ENCODE measurements at regions not wholly inside any gene's neighbourhood (a gene's known extent, or its start where the extent isn't known, plus 50 kb on each side); places are given as distances from the start of the nearest gene placed in this dataset.

GRCh38 chr1:213650603-213651002 lies 337.2 kb upstream of the PROX1 start:
- TF ChIP-seq EP300 (IDR thresholded peaks at IDR 0.05; ENCODE audit: borderline replicate concordance) (no peak), RAD21 (IDR thresholded peaks at IDR 0.05; ENCODE audit: low read depth) (no peak), EGR1 (IDR thresholded peaks at IDR 0.05) (no peak), CREB1 (IDR thresholded peaks at IDR 0.05; ENCODE audit: low read depth) (no peak), TAF1 (IDR thresholded peaks at IDR 0.05; ENCODE audit: low read depth) (no peak), NFIC (IDR thresholded peaks at IDR 0.05) (no peak), CEBPB (IDR thresholded peaks at IDR 0.05) (no peak), YY1 (IDR thresholded peaks at IDR 0.05; ENCODE audit: low read depth) (no peak), TEAD4 (IDR thresholded peaks at IDR 0.05) (no peak), TCF12 (IDR thresholded peaks at IDR 0.05; ENCODE audit: low read depth) (no peak), FOXM1 (IDR thresholded peaks at IDR 0.05; ENCODE audit: borderline replicate concordance, low read depth) (no peak)
- TF ChIP-seq, protein P1, sequence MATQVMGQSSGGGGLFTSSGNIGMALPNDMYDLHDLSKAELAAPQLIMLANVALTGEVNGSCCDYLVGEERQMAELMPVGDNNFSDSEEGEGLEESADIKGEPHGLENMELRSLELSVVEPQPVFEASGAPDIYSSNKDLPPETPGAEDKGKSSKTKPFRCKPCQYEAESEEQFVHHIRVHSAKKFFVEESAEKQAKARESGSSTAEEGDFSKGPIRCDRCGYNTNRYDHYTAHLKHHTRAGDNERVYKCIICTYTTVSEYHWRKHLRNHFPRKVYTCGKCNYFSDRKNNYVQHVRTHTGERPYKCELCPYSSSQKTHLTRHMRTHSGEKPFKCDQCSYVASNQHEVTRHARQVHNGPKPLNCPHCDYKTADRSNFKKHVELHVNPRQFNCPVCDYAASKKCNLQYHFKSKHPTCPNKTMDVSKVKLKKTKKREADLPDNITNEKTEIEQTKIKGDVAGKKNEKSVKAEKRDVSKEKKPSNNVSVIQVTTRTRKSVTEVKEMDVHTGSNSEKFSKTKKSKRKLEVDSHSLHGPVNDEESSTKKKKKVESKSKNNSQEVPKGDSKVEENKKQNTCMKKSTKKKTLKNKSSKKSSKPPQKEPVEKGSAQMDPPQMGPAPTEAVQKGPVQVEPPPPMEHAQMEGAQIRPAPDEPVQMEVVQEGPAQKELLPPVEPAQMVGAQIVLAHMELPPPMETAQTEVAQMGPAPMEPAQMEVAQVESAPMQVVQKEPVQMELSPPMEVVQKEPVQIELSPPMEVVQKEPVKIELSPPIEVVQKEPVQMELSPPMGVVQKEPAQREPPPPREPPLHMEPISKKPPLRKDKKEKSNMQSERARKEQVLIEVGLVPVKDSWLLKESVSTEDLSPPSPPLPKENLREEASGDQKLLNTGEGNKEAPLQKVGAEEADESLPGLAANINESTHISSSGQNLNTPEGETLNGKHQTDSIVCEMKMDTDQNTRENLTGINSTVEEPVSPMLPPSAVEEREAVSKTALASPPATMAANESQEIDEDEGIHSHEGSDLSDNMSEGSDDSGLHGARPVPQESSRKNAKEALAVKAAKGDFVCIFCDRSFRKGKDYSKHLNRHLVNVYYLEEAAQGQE (IDR thresholded peaks at IDR 0.05; ENCODE audit: low read depth) = no peak
- TF ChIP-seq, protein P2, sequence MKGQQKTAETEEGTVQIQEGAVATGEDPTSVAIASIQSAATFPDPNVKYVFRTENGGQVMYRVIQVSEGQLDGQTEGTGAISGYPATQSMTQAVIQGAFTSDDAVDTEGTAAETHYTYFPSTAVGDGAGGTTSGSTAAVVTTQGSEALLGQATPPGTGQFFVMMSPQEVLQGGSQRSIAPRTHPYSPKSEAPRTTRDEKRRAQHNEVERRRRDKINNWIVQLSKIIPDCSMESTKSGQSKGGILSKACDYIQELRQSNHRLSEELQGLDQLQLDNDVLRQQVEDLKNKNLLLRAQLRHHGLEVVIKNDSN (IDR thresholded peaks at IDR 0.05) = no peak
- TF ChIP-seq, protein P3, sequence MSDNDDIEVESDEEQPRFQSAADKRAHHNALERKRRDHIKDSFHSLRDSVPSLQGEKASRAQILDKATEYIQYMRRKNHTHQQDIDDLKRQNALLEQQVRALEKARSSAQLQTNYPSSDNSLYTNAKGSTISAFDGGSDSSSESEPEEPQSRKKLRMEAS (IDR thresholded peaks at IDR 0.05) = no peak

Measured in Ishikawa (cell line).